K562 (cell line): ENCODE measurements at regions not wholly inside any gene's neighbourhood (a gene's known extent, or its start where the extent isn't known, plus 50 kb on each side); places are given as distances from the start of the nearest gene placed in this dataset.

ENCODE experiments used
- ATAC-seq: fragments of 200-7000 bp; cut with Tn5 transposase; 3 replicates; pipeline ENCODE4 v1.9.1; 2020; ENCODE audit warnings: moderate library complexity
- BruUV-seq: library from RNA; stranded (reverse); fragments of 400-500 nt; replicated peaks from 2 replicates; lab custom pipeline; 2021; lab: Mats Ljungman, UMichigan
- CTCF ChIA-PET: fragments of 300-600 bp; formaldehyde crosslinking; extraction: SDS; loops from one replicate; lab custom pipeline; 2021; ENCODE audit warnings: low intra/inter-chr PET ratio; lab: Yijun Ruan, JAX
- POLR2A ChIA-PET: fragments of 300-600, 350-650 bp; sonication (Branson Sonifier 250); formaldehyde crosslinking; extraction: SDS; loops from one replicate; lab custom pipeline; 2021; ENCODE audit warnings: antibody characterized with exemption, inconsistent platforms; lab: Yijun Ruan, JAX
- DNase-seq, 4 experiments: peaks; one replicate each; pipeline versions ENCODE4 v3.0.0 to v3.0.0-alpha.2; 2011 to 2018; ENCODE audit warnings: low spot score in 3 of 4, mixed read lengths in 3 of 4; ENCODE audit errors: extremely low read depth in 1 of 4
- FAIRE-seq: peaks from 2 replicates; lab custom pipeline; 2011; peaks lifted over from hg19 to GRCh38; lab: Jason Lieb, UNC
- H2AFZ ChIP-seq: 2 replicates; pipeline ENCODE4 v1.6.0; 2011; ENCODE audit warnings: low read depth, low read length, control low read depth, inconsistent platforms
- H3K27ac ChIP-seq: fragments of 200-600 bp; 3 replicates; pipeline ENCODE4 v1.8.0; 2011; ENCODE audit warnings: low read depth, mild to moderate bottlenecking, control low read depth, inconsistent platforms, low read length, moderate library complexity, mixed read lengths; ENCODE audit errors: extremely low read depth
- H3K27me3 ChIP-seq, 2 experiments: fragments of 300-600 bp in 1 of 2; 2 replicates in 1 of 2; 3 replicates in 1 of 2; pipeline versions ENCODE4 v1.6.0 to v1.8.0; 2011; ENCODE audit warnings: inconsistent platforms in 2 of 2, low read length in 2 of 2, mild to moderate bottlenecking in 1 of 2, mixed read lengths in 1 of 2, moderate library complexity in 1 of 2; ENCODE audit not compliant: control insufficient read depth in 2 of 2, insufficient read depth in 2 of 2
- H3K36me3 ChIP-seq: fragments of 300-600 bp; 3 replicates; pipeline ENCODE4 v1.8.0; 2011; ENCODE audit warnings: mild to moderate bottlenecking, low read length, inconsistent platforms; ENCODE audit not compliant: control insufficient read depth, insufficient read depth
- H3K4me1 ChIP-seq, 2 experiments: fragments of 200-600 bp in 1 of 2; replicated peaks in 1 of 2; 2 replicates in 1 of 2; 3 replicates in 1 of 2; pipeline versions ENCODE4 v1.5.1 to v1.8.0; 2011; ENCODE audit warnings: inconsistent platforms in 2 of 2, low read length in 2 of 2, mild to moderate bottlenecking in 1 of 2, mixed read lengths in 1 of 2, moderate library complexity in 1 of 2; ENCODE audit not compliant: control insufficient read depth in 2 of 2, insufficient read depth in 2 of 2
- H3K4me2 ChIP-seq: 2 replicates; pipeline ENCODE4 v1.6.1; 2011; ENCODE audit warnings: low read length, control low read depth, inconsistent platforms, mixed read lengths; ENCODE audit not compliant: insufficient read depth
- H3K4me3 ChIP-seq: fragments of 200-600 bp; sonication (generic), shearing (Covaris generic); 2 replicates; pipeline ENCODE4 v1.5.1; 2016; ENCODE audit warnings: control low read depth, inconsistent platforms
- H3K79me2 ChIP-seq: fragments of 200-600 bp; 3 replicates; pipeline ENCODE4 v1.8.0; 2011; ENCODE audit warnings: low read length, inconsistent platforms; ENCODE audit not compliant: control insufficient read depth, insufficient read depth
- H3K9ac ChIP-seq, 2 experiments: 2 replicates each; pipeline versions ENCODE4 v1.6.0 to v1.6.1; 2011; ENCODE audit warnings: low read depth in 2 of 2, low read length in 2 of 2, control low read depth in 1 of 2, inconsistent platforms in 1 of 2, mild to moderate bottlenecking in 1 of 2, mixed read lengths in 1 of 2; ENCODE audit not compliant: insufficient read depth in 1 of 2
- H3K9me1 ChIP-seq: one replicate; pipeline ENCODE4 v1.6.0; 2011; ENCODE audit warnings: inconsistent platforms, mild to moderate bottlenecking, low read length, moderate library complexity; ENCODE audit not compliant: control insufficient read depth, insufficient read depth
- H3K9me3 ChIP-seq: replicated peaks from 2 replicates; pipeline ENCODE4 v1.5.1; 2011; ENCODE audit warnings: low read depth, low read length, inconsistent platforms; ENCODE audit not compliant: control insufficient read depth, insufficient read depth
- H4K20me1 ChIP-seq: replicated peaks from 2 replicates; pipeline ENCODE4 v1.6.1; 2011; ENCODE audit warnings: low read length, inconsistent platforms, mixed read lengths; ENCODE audit not compliant: control insufficient read depth, insufficient read depth
- JUN ChIP-seq, 2 experiments: sonication (generic) in 1 of 2; formaldehyde crosslinking in 1 of 2; IDR thresholded peaks; 2 replicates each; pipeline versions ENCODE4 v1.6.1 to v1.8.0; 2012 to 2022; ENCODE audit warnings: borderline replicate concordance in 2 of 2, mild to moderate bottlenecking in 2 of 2, improper control_type of control experiment in 1 of 2, low read depth in 1 of 2, low read length in 1 of 2, missing genetic modification reagents in 1 of 2
- MEF2A ChIP-seq: IDR thresholded peaks from 2 replicates; pipeline ENCODE4 v1.6.1; 2011; ENCODE audit warnings: low read depth, mild to moderate bottlenecking, low read length, moderate library complexity; ENCODE audit not compliant: control insufficient read depth
- MEIS2 ChIP-seq: fragments of 450-650 bp; IDR thresholded peaks from 2 replicates; pipeline ENCODE4 v1.6.1; 2014; ENCODE audit warnings: mild to moderate bottlenecking; ENCODE audit not compliant: partially characterized antibody
- NCOA1 ChIP-seq: fragments of 450-650 bp; IDR thresholded peaks from 2 replicates; pipeline ENCODE4 v1.6.1; 2016; ENCODE audit warnings: low read depth
- PHB ChIP-seq: fragments of 250-450 bp; sonication (Bioruptor Pico); IDR thresholded peaks from 2 replicates; pipeline ENCODE4 v1.5.0; 2021
- SP2 ChIP-seq: IDR thresholded peaks from 2 replicates; pipeline ENCODE4 v1.6.1; 2011; ENCODE audit warnings: mild to moderate bottlenecking, low read depth, low read length, moderate library complexity; ENCODE audit not compliant: poor library complexity, severe bottlenecking; ENCODE audit errors: extremely low read depth
- STAG1 ChIP-seq: sonication (generic); formaldehyde crosslinking; IDR thresholded peaks from 2 replicates; pipeline ENCODE4 v1.5.0; 2020; ENCODE audit warnings: missing genetic modification reagents, borderline replicate concordance
- ZNF124 ChIP-seq: sonication (generic); formaldehyde crosslinking; IDR thresholded peaks from 2 replicates; pipeline ENCODE4 v1.8.1; 2022; ENCODE audit warnings: missing genetic modification reagents
- ZNF41 ChIP-seq: fragments of 250-450 bp; sonication (Bioruptor Pico); conservative IDR thresholded peaks from 2 replicates; pipeline ENCODE4 v1.4.0; 2020; ENCODE audit warnings: mild to moderate bottlenecking
- ZNF551 ChIP-seq: fragments of 250-450 bp; sonication (Bioruptor Pico); IDR thresholded peaks from 2 replicates; pipeline ENCODE4 v1.5.0; 2021; ENCODE audit warnings: mild to moderate bottlenecking, moderate library complexity
- WGBS: fragments of 100-300 bp; shearing (Covaris generic); methylation state at CpG from one replicate; pipeline ENCODE4 v1.1.6; 2016; ENCODE audit warnings: low coverage, mixed read lengths; ENCODE audit not compliant: insufficient coverage; ENCODE audit errors: missing lambda C conversion rate; 5-methylcytosine and 5-hydroxymethylcytosine counted together
- in situ Hi-C: fragments of 300-500 bp; cut with MboI; formaldehyde crosslinking; loops from 4 replicates; pipeline ENCODE4 v1.15.0; 2018; ENCODE audit warnings: inconsistent platforms, mixed read lengths
- intact Hi-C: fragments of 100-400 bp; cut with micrococcal nuclease; formaldehyde crosslinking; loops from 2 replicates; pipeline ENCODE4 v1.14.2; 2022

GRCh38 chr11:80054582-80055165 lies 613.8 kb upstream of the TENM4 start:
- H2AFZ ChIP-seq: no peak overlapping the region
- CTCF ChIA-PET: no interaction called here
- no peak overlapping the region for H3K4me3 ChIP-seq
- no peaks in the 10 kb centered on the region for H3K79me2 ChIP-seq
- no peaks in the 10 kb centered on the region for H3K9me3 ChIP-seq
- no peak for TF ChIP-seq SP2
- TF ChIP-seq MEF2A: no peak
- TF ChIP-seq ZNF551 (CRISPR knock-in tag): no peak
- no peak for TF ChIP-seq JUN (IDR thresholded peaks at IDR 0.05; ENCODE audit: borderline replicate concordance, low read depth, low read length)
- no peak for TF ChIP-seq JUN (CRISPR knock-in tag; IDR thresholded peaks at IDR 0.05; ENCODE audit: borderline replicate concordance)
- TF ChIP-seq MEIS2: no peak
- no peak for TF ChIP-seq PHB (CRISPR knock-in tag)
- no peak for TF ChIP-seq ZNF124 (CRISPR knock-in tag)
- TF ChIP-seq ZNF41 (CRISPR knock-in tag): no peak
- no peak for TF ChIP-seq NCOA1
- no peak for TF ChIP-seq STAG1 (CRISPR knock-in tag)
- H3K27ac ChIP-seq: no peak overlapping the region
- no peak for DNase-seq
- 2% methylated on average over 3 of the region's 3 CpGs for WGBS
- intact Hi-C loops: no loop called here
- H3K4me1 ChIP-seq: no peaks in the 10 kb centered on the region
- no peaks in the 10 kb centered on the region for H3K27me3 ChIP-seq
- H3K4me2 ChIP-seq: no peak overlapping the region
- no peaks in the 10 kb centered on the region for H4K20me1 ChIP-seq
- ATAC-seq: no peak
- POLR2A ChIA-PET: no interaction called here
- no peaks in the 10 kb centered on the region for H3K36me3 ChIP-seq
- in situ Hi-C loops: no loop called here
- no peak overlapping the region for H3K9ac ChIP-seq
- FAIRE-seq: no peak
- BruUV-seq: no TSS peak
- no peaks in the 10 kb centered on the region for H3K9me1 ChIP-seq
